ENCODE measurements at regions not wholly inside any gene's neighbourhood (a gene's known extent, or its start where the extent isn't known, plus 50 kb on each side); places are given as distances from the start of the nearest gene placed in this dataset.
"Not testable (repeated sequence)": the region's sequence is repeated elsewhere in the genome, so short reads cannot be mapped to it uniquely, and the experiment has no call there.

- in situ Hi-C loops (cut with MboI; ENCODE audit: low sequenced_read_pairs), result not testable (repeated sequence)
Measured at GRCh38 chr17:34039759-34040555, 215.1 kb upstream of the CCL2 start.

- in situ Hi-C loops (cut with MboI; ENCODE audit: low sequenced_read_pairs), result no loop called here
Measured at GRCh38 chr17:34045990-34046389, 209.1 kb upstream of the CCL2 start.

DNA sequence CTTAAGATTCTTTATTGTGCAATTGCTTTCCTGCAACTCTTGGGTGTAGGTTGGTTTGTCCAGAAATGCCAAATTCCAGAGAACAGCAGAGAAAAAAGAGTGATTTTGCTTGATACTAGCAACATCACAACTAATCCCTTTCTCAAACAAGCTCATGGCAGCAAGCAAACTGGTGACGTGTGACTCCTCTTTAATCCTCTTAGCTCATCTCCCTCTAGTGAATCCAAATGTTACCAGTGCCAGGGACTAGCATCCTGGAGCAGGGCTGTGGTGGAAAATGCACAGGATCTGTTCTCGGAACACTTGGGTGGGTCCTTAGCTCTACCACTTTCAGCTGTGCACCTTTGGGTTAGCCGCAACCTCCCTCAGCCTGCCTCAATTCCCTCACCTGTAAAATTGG lies 204.0 kb upstream of the CCL2 start:
- in situ Hi-C loops (cut with MboI; ENCODE audit: low sequenced_read_pairs), result no loop called here

- in situ Hi-C loops (cut with MboI; ENCODE audit: low sequenced_read_pairs), result no loop called here
Measured at GRCh38 chr17:34054495-34054894, 200.6 kb upstream of the CCL2 start.

DNA sequence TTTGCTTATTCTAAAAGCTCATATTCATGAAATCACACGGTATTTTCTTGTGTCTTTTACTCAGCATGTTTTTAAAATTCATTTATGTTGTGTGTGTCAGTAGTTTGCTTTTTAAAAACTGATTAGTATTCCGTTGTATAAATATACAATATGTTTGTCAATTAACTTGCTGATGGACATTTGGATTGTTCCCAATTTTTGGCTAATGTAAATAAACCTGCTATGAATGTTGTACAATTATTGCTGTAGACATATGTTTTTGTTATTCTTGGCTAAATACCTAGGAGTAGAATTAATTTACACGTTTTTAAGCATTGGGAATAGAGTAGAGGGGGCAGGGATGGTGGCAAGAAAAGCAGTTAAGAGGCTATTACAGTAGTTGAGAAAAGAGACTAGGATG lies 199.5 kb upstream of the CCL2 start:
- in situ Hi-C loops (cut with MboI; ENCODE audit: low sequenced_read_pairs), result no loop called here

GRCh38 chr17:34059423-34060220 lies 195.5 kb upstream of the CCL2 start:
- in situ Hi-C loops (cut with MboI; ENCODE audit: low sequenced_read_pairs), result no loop called here

DNA sequence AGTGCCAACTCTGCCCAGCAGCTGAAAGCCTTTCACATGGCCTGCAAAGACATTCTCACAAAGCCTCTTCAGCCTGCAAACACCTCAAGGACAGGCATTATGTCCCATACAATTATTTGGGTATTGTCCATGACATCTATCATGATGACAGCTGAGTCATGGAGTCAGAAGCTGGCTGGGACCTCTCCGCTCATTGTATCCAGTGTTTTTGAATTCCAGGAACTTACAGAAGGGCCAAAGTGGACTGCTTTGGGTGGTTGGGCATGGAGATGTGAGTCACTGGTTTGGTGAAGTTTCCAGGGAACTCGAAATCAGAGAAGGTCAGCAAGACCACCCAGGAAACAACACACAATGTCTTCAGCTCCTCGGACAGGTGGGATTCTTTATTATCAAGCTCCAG lies 188.6 kb upstream of the CCL2 start:
- in situ Hi-C loops (cut with MboI; ENCODE audit: low sequenced_read_pairs), result no loop called here

- in situ Hi-C loops (cut with MboI; ENCODE audit: low sequenced_read_pairs), result no loop called here
Measured at GRCh38 chr17:34067011-34067410, 188.1 kb upstream of the CCL2 start.

GRCh38 chr17:34068571-34068970 lies 186.5 kb upstream of the CCL2 start:
- in situ Hi-C loops (cut with MboI; ENCODE audit: low sequenced_read_pairs), result no loop called here

DNA sequence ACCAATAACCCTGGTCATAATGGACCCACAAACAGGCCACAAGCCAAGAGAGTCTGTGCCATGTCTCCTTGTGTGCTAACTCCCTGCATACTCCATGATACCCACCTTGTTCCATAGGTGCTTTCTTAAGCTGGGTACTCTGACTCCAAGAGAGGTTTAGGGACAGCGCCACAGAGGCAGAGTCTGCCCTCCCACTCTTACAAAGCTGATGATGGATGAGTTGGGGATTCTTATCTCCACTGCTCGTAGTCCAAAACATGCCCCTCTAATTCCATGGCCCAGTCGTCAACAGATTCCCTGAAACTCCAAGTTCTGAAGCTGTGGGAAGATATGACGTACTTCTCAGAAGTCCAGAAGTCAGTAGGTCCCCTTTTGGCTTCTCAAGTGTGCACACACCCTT lies 184.4 kb upstream of the CCL2 start:
- in situ Hi-C loops (cut with MboI; ENCODE audit: low sequenced_read_pairs), result no loop called here

DNA sequence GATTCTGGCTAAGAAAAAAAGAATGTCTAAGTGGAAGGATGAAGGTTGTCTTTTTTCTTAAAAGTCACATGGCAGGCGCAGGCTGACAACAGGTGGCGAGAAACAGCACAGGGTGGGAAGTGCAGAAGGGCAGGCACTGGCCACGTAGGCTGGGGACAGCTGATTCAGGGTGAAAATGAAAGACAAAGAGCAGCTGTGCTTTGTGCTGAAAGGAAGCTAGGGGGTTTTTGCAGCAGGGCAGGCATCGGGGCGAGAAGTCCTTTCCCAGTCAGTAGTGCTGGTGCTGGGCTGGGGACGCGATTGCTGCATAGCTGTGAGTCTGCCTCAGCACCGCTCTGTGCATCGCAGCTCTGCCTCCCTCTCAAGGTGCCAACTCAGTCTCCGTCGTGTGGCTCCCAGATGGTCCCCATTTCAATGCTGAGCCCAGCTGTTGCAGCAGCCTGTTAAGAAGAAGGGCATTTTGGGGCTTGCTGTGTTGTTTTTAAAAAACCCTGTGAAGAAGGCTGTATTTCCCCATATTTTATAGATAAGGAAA lies 183.1 kb upstream of the CCL2 start:
- in situ Hi-C loops (cut with MboI; ENCODE audit: low sequenced_read_pairs), result no loop called here

GRCh38 chr17:34075076-34075475 lies 180.0 kb upstream of the CCL2 start:
- in situ Hi-C loops (cut with MboI; ENCODE audit: low sequenced_read_pairs), result no loop called here

DNA sequence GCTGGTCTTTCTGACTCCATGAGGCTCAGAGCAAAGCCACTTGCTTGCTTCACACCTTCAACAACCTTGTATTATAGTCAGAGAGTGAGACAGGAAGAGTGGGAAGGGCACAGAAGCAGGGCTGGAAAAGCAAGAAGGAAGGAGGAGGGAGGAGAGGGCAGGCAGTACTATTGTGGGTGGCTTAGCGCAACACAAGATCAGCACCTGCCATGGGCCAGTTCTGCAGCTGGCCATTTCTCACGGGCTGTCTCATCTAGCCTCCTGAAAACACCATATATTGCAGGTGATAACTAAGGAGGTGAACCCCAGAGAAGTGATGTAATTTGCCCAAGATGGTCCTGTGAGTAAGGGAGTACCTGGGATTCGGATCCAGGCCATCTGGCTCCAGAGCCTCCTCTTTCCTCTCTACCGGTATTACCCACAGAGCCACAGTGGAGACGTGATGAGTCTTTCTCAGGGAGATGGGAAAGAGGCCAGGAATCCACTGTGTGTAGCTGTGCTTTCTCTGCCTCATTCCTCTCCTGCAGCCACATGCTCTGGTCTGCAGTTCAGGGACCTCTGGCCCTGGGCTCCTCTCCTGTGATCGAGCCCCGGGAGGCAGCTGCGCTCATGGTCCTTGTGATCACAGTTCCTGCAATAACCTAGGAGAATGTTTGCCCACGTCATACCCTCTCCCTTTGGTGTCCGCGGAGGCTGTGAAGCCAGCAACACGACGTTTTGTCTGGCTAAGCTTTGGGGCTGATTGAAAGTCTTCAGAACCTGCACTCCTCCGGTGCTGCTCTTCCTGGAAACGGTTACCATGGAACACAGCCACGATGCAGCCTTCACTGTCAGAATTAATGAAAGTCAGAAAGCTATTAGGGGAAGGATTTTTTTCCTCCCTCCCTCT lies 178.1 kb upstream of the CCL2 start:
- in situ Hi-C loops (cut with MboI; ENCODE audit: low sequenced_read_pairs), result no loop called here

GRCh38 chr17:34081269-34081668 lies 173.8 kb upstream of the CCL2 start:
- in situ Hi-C loops (cut with MboI; ENCODE audit: low sequenced_read_pairs), result no loop called here

- in situ Hi-C loops (cut with MboI; ENCODE audit: low sequenced_read_pairs), result no loop called here
Measured at GRCh38 chr17:34082404-34082803, 172.7 kb upstream of the CCL2 start.

- in situ Hi-C loops (cut with MboI; ENCODE audit: low sequenced_read_pairs), result not testable (repeated sequence)
Measured at GRCh38 chr17:34089042-34089441, 166.0 kb upstream of the CCL2 start.

DNA sequence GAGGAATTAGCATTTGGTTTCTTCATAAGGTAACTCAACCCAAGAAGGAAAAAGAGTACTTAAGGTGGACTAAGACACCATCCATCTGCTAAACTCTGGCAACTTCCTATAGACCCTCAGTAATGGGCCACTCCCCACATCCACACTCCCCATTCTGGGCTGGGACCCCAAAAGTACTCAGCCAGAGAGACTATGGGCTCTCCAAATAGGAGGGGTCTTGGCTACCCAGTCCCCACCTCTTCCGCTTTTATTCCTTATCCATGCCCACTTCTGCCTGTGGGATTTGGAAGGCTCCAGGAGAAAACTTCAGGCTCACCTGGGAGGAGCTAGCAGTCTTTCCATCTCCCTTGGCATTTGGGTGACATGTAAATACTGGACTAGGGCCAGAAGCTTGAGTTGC lies 164.5 kb upstream of the CCL2 start:
- in situ Hi-C loops (cut with MboI; ENCODE audit: low sequenced_read_pairs), result no loop called here

DNA sequence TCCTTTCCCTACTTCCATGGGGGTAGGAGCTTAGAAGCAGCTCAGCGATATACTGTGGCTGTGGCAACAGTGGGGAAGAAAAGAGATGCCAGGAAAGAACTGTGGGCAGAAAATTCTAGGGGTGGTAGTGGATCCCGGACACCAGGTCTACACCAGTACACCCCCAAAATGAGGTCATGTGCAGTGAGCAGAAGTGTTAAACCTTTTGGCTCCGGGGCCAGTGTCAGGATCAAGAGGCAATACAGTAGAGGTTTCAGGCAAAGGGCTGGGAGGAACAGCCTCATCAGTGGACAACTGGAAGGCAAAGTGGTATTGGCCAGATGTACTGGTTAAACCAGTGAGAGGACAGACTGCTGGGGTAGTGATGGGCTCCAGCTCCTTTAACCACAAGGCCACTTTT lies 163.1 kb upstream of the CCL2 start:
- in situ Hi-C loops (cut with MboI; ENCODE audit: low sequenced_read_pairs), result no loop called here

- in situ Hi-C loops (cut with MboI; ENCODE audit: low sequenced_read_pairs), result no loop called here
Measured at GRCh38 chr17:34095106-34095505, 160.0 kb upstream of the CCL2 start.

DNA sequence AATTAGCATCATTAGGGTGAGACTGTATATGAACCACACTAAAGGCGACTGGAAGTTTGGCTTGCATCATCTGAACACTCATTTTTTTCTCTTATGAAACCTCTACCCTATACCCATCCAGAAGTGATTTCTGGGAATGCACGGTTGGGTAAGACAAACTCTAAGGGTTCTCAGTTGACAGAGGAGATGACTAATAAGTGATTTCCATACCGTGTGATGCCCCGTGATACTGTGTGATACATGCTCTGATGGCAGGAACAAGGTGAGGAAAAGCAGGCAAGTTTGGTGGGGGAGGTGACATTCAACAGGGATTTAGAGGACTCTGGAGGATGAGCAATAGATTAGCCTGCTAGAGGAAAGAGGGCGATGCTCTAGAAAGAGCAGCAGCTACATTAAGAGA lies 156.4 kb upstream of the CCL2 start:
- in situ Hi-C loops (cut with MboI; ENCODE audit: low sequenced_read_pairs), result no loop called here

GRCh38 chr17:34099859-34100515 lies 155.1 kb upstream of the CCL2 start:
- in situ Hi-C loops (cut with MboI; ENCODE audit: low sequenced_read_pairs), result no loop called here
